ENCODE measurements at regions not wholly inside any gene's neighbourhood (a gene's known extent, or its start where the extent isn't known, plus 50 kb on each side); places are given as distances from the start of the nearest gene placed in this dataset.

- H3K9me3 ChIP-seq (ENCODE audit: control insufficient read depth, low read length) = no peaks in the 10 kb centered on the region
- H3K18ac ChIP-seq (ENCODE audit: low read depth in 1 of 2, low read length in 2 of 2) = no peak overlapping the region
- no peak overlapping the region for H2AK5ac ChIP-seq (ENCODE audit: low read length, severe bottlenecking)
- DNase-seq = no peak
- H3K9ac ChIP-seq (ENCODE audit: low read length) = no peak overlapping the region
- H2BK15ac ChIP-seq (ENCODE audit: low read depth, poor library complexity, severe bottlenecking) = no peak overlapping the region
- H3K79me1 ChIP-seq (replicated peaks; ENCODE audit: low read length, poor library complexity, severe bottlenecking) = no peaks in the 10 kb centered on the region
- no peak overlapping the region for H2BK5ac ChIP-seq (ENCODE audit: low read depth, low read length, poor library complexity, severe bottlenecking)
- H3K27ac ChIP-seq (ENCODE audit: low read length, poor library complexity, severe bottlenecking) = no peak overlapping the region
- no peak overlapping the region for H3K14ac ChIP-seq (ENCODE audit: low read length in 2 of 2)
- no peak overlapping the region for H2AFZ ChIP-seq (ENCODE audit: low read depth, low read length)
- H2BK120ac ChIP-seq (ENCODE audit: low read depth, low read length) = no peak overlapping the region
- no peak overlapping the region for H2BK12ac ChIP-seq (ENCODE audit: low read length in 2 of 2)
- H3K4me2 ChIP-seq (ENCODE audit: low read length, poor library complexity, severe bottlenecking) = no peak overlapping the region
- no peaks in the 10 kb centered on the region for H3K36me3 ChIP-seq (ENCODE audit: control insufficient read depth in 1 of 2, insufficient read depth in 2 of 2, low read depth in 1 of 2, low read length in 2 of 2)
- H3K23ac ChIP-seq (ENCODE audit: low read length in 2 of 2) = no peak overlapping the region
- no peak overlapping the region for H4K91ac ChIP-seq (ENCODE audit: low read length)
- H4K8ac ChIP-seq (ENCODE audit: low read length) = no peak overlapping the region
- no CpG with 5 or more reads among the region's 2 CpGs for WGBS
- no peaks in the 10 kb centered on the region for H3K27me3 ChIP-seq (ENCODE audit: control insufficient read depth in 1 of 2, insufficient read depth in 1 of 2, low read length in 2 of 2)
- no peak overlapping the region for H3K4me3 ChIP-seq (ENCODE audit: insufficient read depth in 1 of 2, low read depth in 1 of 2, low read length in 2 of 2)
- H3K4me1 ChIP-seq (ENCODE audit: control insufficient read depth, insufficient read depth, low read depth, low read length) = no peaks in the 10 kb centered on the region
- no peak overlapping the region for H3K4ac ChIP-seq (ENCODE audit: low read depth in 1 of 2, low read length in 2 of 2)
These were observed 529.1 kb upstream of the CITED2 start for GRCh38 chr6:139903411-139904157.

- no peaks in the 10 kb centered on the region for H3K79me1 ChIP-seq (replicated peaks; ENCODE audit: low read length, poor library complexity, severe bottlenecking)
- no peak overlapping the region for H2BK12ac ChIP-seq (ENCODE audit: low read length in 2 of 2)
- no peak overlapping the region for H3K23ac ChIP-seq (ENCODE audit: low read length in 2 of 2)
- no peak overlapping the region for H2BK120ac ChIP-seq (ENCODE audit: low read depth, low read length)
- H2AFZ ChIP-seq (ENCODE audit: low read depth, low read length) = no peak overlapping the region
- H3K9me3 ChIP-seq (ENCODE audit: control insufficient read depth, low read length) = no peaks in the 10 kb centered on the region
- no peak overlapping the region for H4K8ac ChIP-seq (ENCODE audit: low read length)
- WGBS = no CpG with 5 or more reads among the region's 1 CpG
- no peak overlapping the region for H3K4me2 ChIP-seq (ENCODE audit: low read length, poor library complexity, severe bottlenecking)
- DNase-seq = no peak
- H3K27ac ChIP-seq (ENCODE audit: low read length, poor library complexity, severe bottlenecking) = no peak overlapping the region
- H3K27me3 ChIP-seq (ENCODE audit: control insufficient read depth in 1 of 2, insufficient read depth in 1 of 2, low read length in 2 of 2) = no peaks in the 10 kb centered on the region
- no peak overlapping the region for H2BK15ac ChIP-seq (ENCODE audit: low read depth, poor library complexity, severe bottlenecking)
- H3K4me3 ChIP-seq (ENCODE audit: insufficient read depth in 1 of 2, low read depth in 1 of 2, low read length in 2 of 2) = no peak overlapping the region
- no peak overlapping the region for H3K4ac ChIP-seq (ENCODE audit: low read depth in 1 of 2, low read length in 2 of 2)
- no peak overlapping the region for H3K18ac ChIP-seq (ENCODE audit: low read depth in 1 of 2, low read length in 2 of 2)
- H3K14ac ChIP-seq (ENCODE audit: low read length in 2 of 2) = no peak overlapping the region
- H2AK5ac ChIP-seq (ENCODE audit: low read length, severe bottlenecking) = no peak overlapping the region
- H3K9ac ChIP-seq (ENCODE audit: low read length) = no peak overlapping the region
- H2BK5ac ChIP-seq (ENCODE audit: low read depth, low read length, poor library complexity, severe bottlenecking) = no peak overlapping the region
- no peak overlapping the region for H4K91ac ChIP-seq (ENCODE audit: low read length)
- H3K36me3 ChIP-seq (ENCODE audit: control insufficient read depth in 1 of 2, insufficient read depth in 2 of 2, low read depth in 1 of 2, low read length in 2 of 2) = peaks cover 0 to 3% of the 10 kb centered on the region in 2 experiments
- H3K4me1 ChIP-seq (ENCODE audit: control insufficient read depth, insufficient read depth, low read depth, low read length) = no peaks in the 10 kb centered on the region
These were observed 520.9 kb upstream of the CITED2 start for GRCh38 chr6:139895205-139895793.

- Histone ChIP-seq H2BK15ac (ENCODE audit: low read depth, poor library complexity, severe bottlenecking) (peak overlapping the region; percentile 67), H2BK12ac (ENCODE audit: low read length in 2 of 2) (peak overlapping the region; percentile 77 to 86), H3K4me2 (ENCODE audit: low read length, poor library complexity, severe bottlenecking) (no peak overlapping the region), H2AFZ (ENCODE audit: low read depth, low read length) (peak overlapping the region; percentile 64), H3K4ac (ENCODE audit: low read depth in 1 of 2, low read length in 2 of 2) (no peak overlapping the region), H3K27ac (ENCODE audit: low read length, poor library complexity, severe bottlenecking) (no peak overlapping the region), H2BK120ac (ENCODE audit: low read depth, low read length) (no peak overlapping the region), H4K8ac (ENCODE audit: low read length) (peak overlapping the region; percentile 3), H2AK5ac (ENCODE audit: low read length, severe bottlenecking) (peak overlapping the region; percentile 9), H3K36me3 (ENCODE audit: control insufficient read depth in 1 of 2, insufficient read depth in 2 of 2, low read depth in 1 of 2, low read length in 2 of 2) (peaks cover 0 to 3% of the 10 kb centered on the region in 2 experiments), H3K14ac (ENCODE audit: low read length in 2 of 2) (no peak overlapping the region), H3K4me3 (ENCODE audit: insufficient read depth in 1 of 2, low read depth in 1 of 2, low read length in 2 of 2) (no peak overlapping the region), H3K18ac (ENCODE audit: low read depth in 1 of 2, low read length in 2 of 2) (peak overlapping the region; percentile 23 to 26), H3K9me3 (ENCODE audit: control insufficient read depth, low read length) (no peaks in the 10 kb centered on the region), H2BK5ac (ENCODE audit: low read depth, low read length, poor library complexity, severe bottlenecking) (no peak overlapping the region), H3K4me1 (ENCODE audit: control insufficient read depth, insufficient read depth, low read depth, low read length) (no peaks in the 10 kb centered on the region), H3K27me3 (ENCODE audit: control insufficient read depth in 1 of 2, insufficient read depth in 1 of 2, low read length in 2 of 2) (no peaks in the 10 kb centered on the region), H3K79me1 (replicated peaks; ENCODE audit: low read length, poor library complexity, severe bottlenecking) (no peaks in the 10 kb centered on the region), H4K91ac (ENCODE audit: low read length) (peak overlapping the region; percentile 80), H3K23ac (ENCODE audit: low read length in 2 of 2) (no peak overlapping the region), H3K9ac (ENCODE audit: low read length) (no peak overlapping the region)
- WGBS = 97% methylated on average over 8 of the region's 8 CpGs
- no peak for DNase-seq
These were observed 519.8 kb upstream of the CITED2 start for GRCh38 chr6:139894271-139894670.

- Histone ChIP-seq H3K4me2 (ENCODE audit: low read length, poor library complexity, severe bottlenecking) (no peak overlapping the region), H2AFZ (ENCODE audit: low read depth, low read length) (no peak overlapping the region), H2BK5ac (ENCODE audit: low read depth, low read length, poor library complexity, severe bottlenecking) (no peak overlapping the region), H2BK15ac (ENCODE audit: low read depth, poor library complexity, severe bottlenecking) (no peak overlapping the region), H2AK5ac (ENCODE audit: low read length, severe bottlenecking) (no peak overlapping the region), H3K23ac (ENCODE audit: low read length in 2 of 2) (no peak overlapping the region), H4K8ac (ENCODE audit: low read length) (no peak overlapping the region), H3K14ac (ENCODE audit: low read length in 2 of 2) (no peak overlapping the region), H3K9ac (ENCODE audit: low read length) (no peak overlapping the region), H3K27me3 (ENCODE audit: control insufficient read depth in 1 of 2, insufficient read depth in 1 of 2, low read length in 2 of 2) (no peaks in the 10 kb centered on the region), H3K4me1 (ENCODE audit: control insufficient read depth, insufficient read depth, low read depth, low read length) (peaks cover 1% of the 10 kb centered on the region), H2BK120ac (ENCODE audit: low read depth, low read length) (no peak overlapping the region), H3K4ac (ENCODE audit: low read depth in 1 of 2, low read length in 2 of 2) (no peak overlapping the region), H3K79me1 (replicated peaks; ENCODE audit: low read length, poor library complexity, severe bottlenecking) (no peaks in the 10 kb centered on the region), H3K18ac (ENCODE audit: low read depth in 1 of 2, low read length in 2 of 2) (no peak overlapping the region), H3K27ac (ENCODE audit: low read length, poor library complexity, severe bottlenecking) (no peak overlapping the region), H2BK12ac (ENCODE audit: low read length in 2 of 2) (no peak overlapping the region), H3K4me3 (ENCODE audit: insufficient read depth in 1 of 2, low read depth in 1 of 2, low read length in 2 of 2) (no peak overlapping the region), H4K91ac (ENCODE audit: low read length) (no peak overlapping the region), H3K9me3 (ENCODE audit: control insufficient read depth, low read length) (no peaks in the 10 kb centered on the region), H3K36me3 (ENCODE audit: control insufficient read depth in 1 of 2, insufficient read depth in 2 of 2, low read depth in 1 of 2, low read length in 2 of 2) (peaks cover 0 to 3% of the 10 kb centered on the region in 2 experiments)
- no peak for DNase-seq
- WGBS = 19% methylated on average over 3 of the region's 4 CpGs
These were observed 517.0 kb upstream of the CITED2 start for GRCh38 chr6:139891471-139891870.
